K562 (cell line): ENCODE measurements at regions not wholly inside any gene's neighbourhood (a gene's known extent, or its start where the extent isn't known, plus 50 kb on each side); places are given as distances from the start of the nearest gene placed in this dataset.

Source experiments
- ATAC-seq: fragments of 200-7000 bp; cut with Tn5 transposase; 3 replicates; pipeline ENCODE4 v1.9.1; 2020; ENCODE audit warnings: moderate library complexity
- BruUV-seq: library from RNA; stranded (reverse); fragments of 400-500 nt; replicated peaks from 2 replicates; lab custom pipeline; 2021; lab: Mats Ljungman, UMichigan
- CTCF ChIA-PET: fragments of 300-600 bp; formaldehyde crosslinking; extraction: SDS; loops from one replicate; lab custom pipeline; 2021; ENCODE audit warnings: low intra/inter-chr PET ratio; lab: Yijun Ruan, JAX
- POLR2A ChIA-PET: fragments of 300-600, 350-650 bp; sonication (Branson Sonifier 250); formaldehyde crosslinking; extraction: SDS; loops from one replicate; lab custom pipeline; 2021; ENCODE audit warnings: antibody characterized with exemption, inconsistent platforms; lab: Yijun Ruan, JAX
- DNase-seq, 4 experiments: peaks; one replicate each; pipeline versions ENCODE4 v3.0.0 to v3.0.0-alpha.2; 2011 to 2018; ENCODE audit warnings: low spot score in 3 of 4, mixed read lengths in 3 of 4; ENCODE audit errors: extremely low read depth in 1 of 4
- FAIRE-seq: peaks from 2 replicates; lab custom pipeline; 2011; peaks lifted over from hg19 to GRCh38; lab: Jason Lieb, UNC
- H2AFZ ChIP-seq: 2 replicates; pipeline ENCODE4 v1.6.0; 2011; ENCODE audit warnings: low read depth, low read length, control low read depth, inconsistent platforms
- H3K27ac ChIP-seq: fragments of 200-600 bp; 3 replicates; pipeline ENCODE4 v1.8.0; 2011; ENCODE audit warnings: low read depth, mild to moderate bottlenecking, control low read depth, inconsistent platforms, low read length, moderate library complexity, mixed read lengths; ENCODE audit errors: extremely low read depth
- H3K27me3 ChIP-seq, 2 experiments: fragments of 300-600 bp in 1 of 2; 2 replicates in 1 of 2; 3 replicates in 1 of 2; pipeline versions ENCODE4 v1.6.0 to v1.8.0; 2011; ENCODE audit warnings: inconsistent platforms in 2 of 2, low read length in 2 of 2, mild to moderate bottlenecking in 1 of 2, mixed read lengths in 1 of 2, moderate library complexity in 1 of 2; ENCODE audit not compliant: control insufficient read depth in 2 of 2, insufficient read depth in 2 of 2
- H3K36me3 ChIP-seq: fragments of 300-600 bp; 3 replicates; pipeline ENCODE4 v1.8.0; 2011; ENCODE audit warnings: mild to moderate bottlenecking, low read length, inconsistent platforms; ENCODE audit not compliant: control insufficient read depth, insufficient read depth
- H3K4me1 ChIP-seq, 2 experiments: fragments of 200-600 bp in 1 of 2; replicated peaks in 1 of 2; 2 replicates in 1 of 2; 3 replicates in 1 of 2; pipeline versions ENCODE4 v1.5.1 to v1.8.0; 2011; ENCODE audit warnings: inconsistent platforms in 2 of 2, low read length in 2 of 2, mild to moderate bottlenecking in 1 of 2, mixed read lengths in 1 of 2, moderate library complexity in 1 of 2; ENCODE audit not compliant: control insufficient read depth in 2 of 2, insufficient read depth in 2 of 2
- H3K4me2 ChIP-seq: 2 replicates; pipeline ENCODE4 v1.6.1; 2011; ENCODE audit warnings: low read length, control low read depth, inconsistent platforms, mixed read lengths; ENCODE audit not compliant: insufficient read depth
- H3K4me3 ChIP-seq: fragments of 200-600 bp; sonication (generic), shearing (Covaris generic); 2 replicates; pipeline ENCODE4 v1.5.1; 2016; ENCODE audit warnings: control low read depth, inconsistent platforms
- H3K79me2 ChIP-seq: fragments of 200-600 bp; 3 replicates; pipeline ENCODE4 v1.8.0; 2011; ENCODE audit warnings: low read length, inconsistent platforms; ENCODE audit not compliant: control insufficient read depth, insufficient read depth
- H3K9ac ChIP-seq, 2 experiments: 2 replicates each; pipeline versions ENCODE4 v1.6.0 to v1.6.1; 2011; ENCODE audit warnings: low read depth in 2 of 2, low read length in 2 of 2, control low read depth in 1 of 2, inconsistent platforms in 1 of 2, mild to moderate bottlenecking in 1 of 2, mixed read lengths in 1 of 2; ENCODE audit not compliant: insufficient read depth in 1 of 2
- H3K9me1 ChIP-seq: one replicate; pipeline ENCODE4 v1.6.0; 2011; ENCODE audit warnings: inconsistent platforms, mild to moderate bottlenecking, low read length, moderate library complexity; ENCODE audit not compliant: control insufficient read depth, insufficient read depth
- H3K9me3 ChIP-seq: replicated peaks from 2 replicates; pipeline ENCODE4 v1.5.1; 2011; ENCODE audit warnings: low read depth, low read length, inconsistent platforms; ENCODE audit not compliant: control insufficient read depth, insufficient read depth
- H4K20me1 ChIP-seq: replicated peaks from 2 replicates; pipeline ENCODE4 v1.6.1; 2011; ENCODE audit warnings: low read length, inconsistent platforms, mixed read lengths; ENCODE audit not compliant: control insufficient read depth, insufficient read depth
- CTBP1 ChIP-seq: fragments of 450-650 bp; IDR thresholded peaks from 2 replicates; pipeline ENCODE4 v1.6.1; 2016; ENCODE audit warnings: borderline replicate concordance
- MAZ ChIP-seq, 2 experiments: fragments of 450-650 bp in 1 of 2; sonication (generic) in 1 of 2; formaldehyde crosslinking; IDR thresholded peaks in 1 of 2; conservative IDR thresholded peaks in 1 of 2; 2 replicates each; pipeline versions ENCODE4 v1.4.0 to v1.5.0; 2020; ENCODE audit warnings: mild to moderate bottlenecking in 1 of 2, missing genetic modification reagents in 1 of 2
- NFE2L1 ChIP-seq: fragments of 450-650 bp; IDR thresholded peaks from 2 replicates; pipeline ENCODE4 v1.6.1; 2016; ENCODE audit warnings: missing genetic modification characterization, low read depth, mild to moderate bottlenecking, missing compliant biosample characterization, moderate library complexity, borderline replicate concordance
- SETDB1 ChIP-seq: IDR thresholded peaks from one replicate; pipeline ENCODE4 v1.6.1; 2012; ENCODE audit warnings: low read length, control low read depth, inconsistent platforms
- ZBTB43 ChIP-seq: sonication (generic); formaldehyde crosslinking; IDR thresholded peaks from 2 replicates; pipeline ENCODE4 v1.8.0; 2023; ENCODE audit warnings: mild to moderate bottlenecking, missing genetic modification reagents
- ZNF263 ChIP-seq: sonication (generic); formaldehyde crosslinking; IDR thresholded peaks from 2 replicates; pipeline ENCODE4 v1.8.0; 2022; ENCODE audit warnings: mild to moderate bottlenecking, missing genetic modification reagents, borderline replicate concordance
- ZNF282 ChIP-seq: sonication (generic); formaldehyde crosslinking; IDR thresholded peaks from 2 replicates; pipeline ENCODE4 v1.8.1; 2023; ENCODE audit warnings: missing genetic modification reagents
- ZNF318 ChIP-seq, 2 experiments: fragments of 450-650 bp; IDR thresholded peaks; 2 replicates each; pipeline ENCODE4 v1.6.1; 2016; ENCODE audit warnings: mild to moderate bottlenecking in 2 of 2, borderline replicate concordance in 1 of 2, low read depth in 1 of 2, moderate library complexity in 1 of 2
- ZNF589 ChIP-seq: fragments of 200-800 bp; sonication (Bioruptor generic); IDR thresholded peaks from 2 replicates; pipeline ENCODE4 v1.6.1; 2016; ENCODE audit warnings: low read depth, missing genetic modification characterization, missing compliant biosample characterization
- WGBS: fragments of 100-300 bp; shearing (Covaris generic); methylation state at CpG from one replicate; pipeline ENCODE4 v1.1.6; 2016; ENCODE audit warnings: low coverage, mixed read lengths; ENCODE audit not compliant: insufficient coverage; ENCODE audit errors: missing lambda C conversion rate; 5-methylcytosine and 5-hydroxymethylcytosine counted together
- in situ Hi-C: fragments of 300-500 bp; cut with MboI; formaldehyde crosslinking; loops from 4 replicates; pipeline ENCODE4 v1.15.0; 2018; ENCODE audit warnings: inconsistent platforms, mixed read lengths
- intact Hi-C: fragments of 100-400 bp; cut with micrococcal nuclease; formaldehyde crosslinking; loops from 2 replicates; pipeline ENCODE4 v1.14.2; 2022
- TF ChIP-seq, protein P1 (sequence below), 2 experiments: IDR thresholded peaks in 1 of 2; conservative IDR thresholded peaks in 1 of 2; 2 replicates each; pipeline ENCODE4 v1.6.1; 2016; ENCODE audit warnings: low read depth in 2 of 2, mild to moderate bottlenecking in 1 of 2, missing compliant biosample characterization in 1 of 2, missing genetic modification characterization in 1 of 2, moderate library complexity in 1 of 2

- H3K4me3 ChIP-seq, result no peak overlapping the region
- H3K4me2 ChIP-seq, result no peak overlapping the region
- FAIRE-seq (no peak), ATAC-seq (no peak), DNase-seq (no peak)
- H3K36me3 ChIP-seq, result no peaks in the 10 kb centered on the region
- WGBS, result 8% methylated on average over 1 of the region's 1 CpG
- in situ Hi-C loops, result no loop called here
- no peaks in the 10 kb centered on the region for H3K4me1 ChIP-seq
- no peak overlapping the region for H3K27ac ChIP-seq
- intact Hi-C loops, result no loop called here
- H3K9me3 ChIP-seq, result no peaks in the 10 kb centered on the region; the same call in 1 of the 2 replicates
- no peaks in the 10 kb centered on the region for H4K20me1 ChIP-seq
- no peaks in the 10 kb centered on the region for H3K27me3 ChIP-seq
- ChIA-PET POLR2A (no interaction called here), CTCF (no interaction called here)
- H2AFZ ChIP-seq, result no peak overlapping the region
- H3K79me2 ChIP-seq, result no peaks in the 10 kb centered on the region
- H3K9ac ChIP-seq, result no peak overlapping the region
- no TSS peak for BruUV-seq
- no peaks in the 10 kb centered on the region for H3K9me1 ChIP-seq
- TF ChIP-seq, protein P1, sequence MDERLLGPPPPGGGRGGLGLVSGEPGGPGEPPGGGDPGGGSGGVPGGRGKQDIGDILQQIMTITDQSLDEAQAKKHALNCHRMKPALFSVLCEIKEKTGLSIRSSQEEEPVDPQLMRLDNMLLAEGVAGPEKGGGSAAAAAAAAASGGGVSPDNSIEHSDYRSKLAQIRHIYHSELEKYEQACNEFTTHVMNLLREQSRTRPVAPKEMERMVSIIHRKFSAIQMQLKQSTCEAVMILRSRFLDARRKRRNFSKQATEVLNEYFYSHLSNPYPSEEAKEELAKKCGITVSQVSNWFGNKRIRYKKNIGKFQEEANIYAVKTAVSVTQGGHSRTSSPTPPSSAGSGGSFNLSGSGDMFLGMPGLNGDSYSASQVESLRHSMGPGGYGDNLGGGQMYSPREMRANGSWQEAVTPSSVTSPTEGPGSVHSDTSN (CRISPR knock-in tag; IDR thresholded peaks at IDR 0.05; ENCODE audit: low read depth), result no peak
- TF ChIP-seq, protein P1 (tag; conservative IDR thresholded peaks at IDR 0.05; ENCODE audit: low read depth), result no peak
- no peak for TF ChIP-seq ZNF589 (CRISPR knock-in tag)
- TF ChIP-seq ZBTB43, result no peak
- no peak for TF ChIP-seq MAZ (CRISPR knock-in tag; conservative IDR thresholded peaks at IDR 0.05 in 1 of 2, IDR thresholded peaks at IDR 0.05 in 1 of 2)
- TF ChIP-seq SETDB1, result no peak
- TF ChIP-seq CTBP1, result no peak
- TF ChIP-seq ZNF263 (CRISPR knock-in tag), result no peak
- no peak for TF ChIP-seq NFE2L1 (tag)
- no peak for TF ChIP-seq ZNF282 (CRISPR knock-in tag)
- TF ChIP-seq ZNF318 (IDR thresholded peaks at IDR 0.05; ENCODE audit: borderline replicate concordance in 1 of 2, low read depth in 1 of 2), result no peak
Measured at GRCh38 chr1:81437213-81437612, 363.5 kb upstream of the ADGRL2 start.
